NCI-H1048 (cell line): ENCODE measurements at regions not wholly inside any gene's neighbourhood (a gene's known extent, or its start where the extent isn't known, plus 50 kb on each side); places are given as distances from the start of the nearest gene placed in this dataset.
"Not testable (repeated sequence)": the region's sequence is repeated elsewhere in the genome, so short reads cannot be mapped to it uniquely, and the experiment has no call there.

Source experiments
- DNase-seq: peaks from one replicate; lab custom pipeline; 2025; lab: John Stamatoyannopoulos, UW

DNA sequence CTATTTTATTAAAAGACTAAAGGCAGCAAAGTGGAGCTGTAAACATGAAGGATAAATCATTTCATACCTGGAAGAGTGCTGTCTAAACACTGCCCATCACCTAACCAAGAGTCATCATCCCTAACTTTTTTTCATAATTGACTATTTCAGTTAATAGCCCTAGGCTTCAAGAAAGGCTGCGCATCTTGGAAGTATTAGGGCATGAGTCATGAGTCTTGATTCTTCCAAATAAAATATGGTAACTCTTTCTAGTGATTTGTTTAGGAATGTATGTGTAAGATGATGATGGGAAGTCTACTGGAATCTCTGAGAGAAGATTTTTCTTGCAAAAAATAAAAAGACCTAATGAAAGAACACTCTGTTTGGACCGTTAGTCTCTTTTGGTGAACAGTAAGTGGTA is 207.7 kb upstream of the AHR start:
- DNase-seq, result no peak

DNA sequence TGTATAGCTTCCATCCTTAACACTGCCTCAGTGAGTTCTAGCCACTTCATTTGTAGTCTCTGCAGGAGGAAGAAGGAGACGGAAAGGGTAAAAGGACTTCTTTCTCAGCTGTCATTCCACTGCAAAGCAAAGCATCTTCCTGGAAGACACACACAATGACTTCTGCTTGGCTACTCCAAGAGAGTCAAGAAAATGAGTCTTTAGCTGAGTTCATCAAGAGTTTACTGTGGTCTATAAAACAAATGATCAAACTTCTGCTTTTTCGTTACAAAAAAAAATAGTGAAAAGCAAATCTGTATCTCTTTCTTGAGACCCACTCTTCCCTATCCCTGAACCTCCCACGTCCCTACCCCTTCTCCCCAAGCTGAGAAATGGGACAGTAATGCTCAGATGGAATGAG is 205.0 kb upstream of the AHR start:
- no peak for DNase-seq

DNA sequence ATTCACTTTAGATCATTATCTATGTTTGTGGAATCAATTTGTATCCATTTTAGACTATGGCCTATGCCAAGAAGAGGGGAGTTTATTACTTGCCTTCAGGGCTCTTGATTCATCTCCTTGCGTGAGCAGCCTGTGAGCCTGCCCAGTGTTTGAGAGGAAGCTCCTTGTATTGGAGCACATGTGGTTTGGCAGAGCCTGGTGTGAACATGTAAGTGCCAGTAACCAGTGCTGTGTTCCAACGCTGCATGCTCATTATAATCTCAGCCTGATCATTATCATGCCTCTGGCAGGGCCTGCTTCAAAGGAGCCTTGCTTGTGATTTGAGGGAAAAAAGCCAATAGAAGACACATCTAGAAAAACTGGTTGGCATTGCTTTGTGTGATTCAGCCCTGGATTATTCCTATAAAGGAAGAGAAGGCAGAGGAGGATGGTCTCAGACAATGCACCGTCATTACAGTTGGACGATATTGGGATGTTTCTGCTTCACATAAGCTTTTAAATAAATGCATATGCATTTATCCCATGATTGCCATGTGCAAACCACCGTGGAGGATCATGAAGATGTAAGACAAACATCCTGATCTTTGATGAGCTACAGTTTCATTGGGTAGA is 203.4 kb upstream of the AHR start:
- no peak for DNase-seq

DNA sequence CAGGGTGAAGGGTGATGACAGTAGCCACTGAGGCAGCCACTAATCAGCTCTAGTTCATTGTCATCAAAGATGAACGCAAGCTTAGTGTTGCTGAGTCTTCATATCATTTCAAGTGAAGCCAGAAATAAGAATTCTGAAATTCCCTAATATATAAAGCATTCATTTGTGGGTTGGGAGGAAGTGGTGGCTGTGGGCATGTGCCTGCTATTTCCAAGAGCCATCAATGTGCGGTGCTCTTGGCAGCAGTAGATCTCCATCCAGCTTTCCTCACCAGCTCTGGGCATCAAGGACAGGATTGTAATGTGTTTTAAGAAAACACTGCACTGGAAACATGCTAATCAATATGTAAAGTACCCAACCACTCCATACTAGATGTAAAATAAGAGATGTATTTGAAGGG is 202.5 kb upstream of the AHR start:
- no peak for DNase-seq

DNA sequence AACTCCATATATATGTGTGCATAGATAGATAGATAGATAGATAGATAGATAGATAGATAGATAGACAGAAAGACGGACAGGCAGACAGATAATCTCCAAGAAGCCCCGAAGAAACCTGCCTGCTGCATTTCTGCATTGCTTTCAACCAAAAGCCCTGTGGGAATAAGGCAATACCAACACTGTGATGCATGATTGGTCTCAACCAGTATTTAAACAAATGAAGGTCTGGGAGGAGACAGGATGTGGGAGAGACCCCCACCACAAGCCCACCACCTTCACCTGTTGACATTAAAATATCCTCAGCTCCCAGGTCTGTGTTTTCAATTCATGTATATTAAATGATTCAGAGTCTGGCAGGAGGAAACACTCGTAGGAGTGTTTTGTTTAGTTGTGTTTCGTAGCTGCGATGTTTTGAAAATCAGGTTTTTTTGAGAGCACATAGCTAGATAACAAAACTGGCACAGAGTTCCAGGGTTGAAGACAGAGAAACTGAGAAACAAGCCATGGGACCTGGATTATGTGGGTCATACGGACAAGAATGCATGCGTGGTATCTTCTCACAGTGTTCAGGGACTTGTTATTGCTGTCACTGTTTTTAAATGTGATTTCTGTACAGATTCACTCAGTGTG is 200.7 kb upstream of the AHR start:
- no peak for DNase-seq

DNA sequence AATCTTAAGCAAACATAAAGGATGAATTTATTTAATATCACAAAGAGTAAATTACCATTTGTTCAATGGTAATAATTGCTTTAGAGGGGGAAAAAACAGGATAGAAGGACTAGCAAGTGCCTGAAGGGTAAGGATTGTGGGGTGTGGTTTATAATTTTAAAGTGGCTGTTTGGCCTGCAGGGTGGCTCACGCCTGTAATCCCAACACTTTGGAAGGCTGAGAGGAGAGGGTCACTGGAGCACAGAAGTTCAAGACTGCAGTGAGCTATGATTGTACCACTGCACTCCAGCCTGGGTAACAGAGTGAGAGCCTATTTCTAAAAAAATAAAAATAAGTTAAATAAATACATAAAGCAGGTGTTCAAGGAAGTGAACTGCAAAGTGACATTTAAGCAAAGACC is 199.9 kb upstream of the AHR start:
- no peak for DNase-seq

DNA sequence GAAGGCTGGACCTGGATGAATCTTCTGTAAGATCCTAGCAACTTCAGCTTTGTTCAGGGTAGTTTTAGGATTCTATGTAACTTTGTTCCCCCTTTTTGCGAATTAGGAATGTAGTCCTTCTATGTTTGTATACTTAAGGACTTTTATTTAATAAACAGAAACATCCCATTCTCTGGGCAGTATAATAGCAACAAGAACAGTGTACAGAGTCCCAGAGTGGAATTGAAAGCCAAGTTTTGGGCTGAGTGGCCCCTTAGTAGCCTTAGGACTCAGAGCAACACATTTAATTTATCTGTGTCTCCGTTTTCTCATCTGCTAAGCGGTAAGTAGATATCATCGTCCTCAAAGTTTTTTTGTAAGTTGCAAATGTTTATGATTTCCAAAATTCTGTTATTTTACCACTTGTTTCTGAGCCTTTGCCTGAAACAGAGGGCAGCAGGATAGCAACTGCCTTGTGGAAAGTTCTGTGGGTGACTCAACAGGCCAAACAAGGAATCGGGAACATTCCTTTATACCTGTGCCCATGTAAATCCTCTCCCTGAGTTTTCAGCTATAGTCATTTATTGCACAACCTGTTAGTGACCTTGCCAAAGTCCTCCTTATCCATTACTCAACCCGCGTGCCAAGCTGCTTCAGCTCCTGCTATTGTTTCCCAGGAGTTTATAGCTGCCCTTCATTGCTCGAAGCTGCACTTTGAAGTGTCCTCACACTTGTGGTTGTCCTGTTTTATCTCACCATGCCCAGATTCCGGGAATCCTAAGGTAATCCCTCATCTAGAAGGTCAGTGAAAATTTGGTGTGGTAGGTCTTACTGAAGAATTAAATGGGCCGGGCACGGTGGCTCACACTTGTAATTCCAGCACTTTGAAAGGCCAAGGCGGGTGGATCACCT is 199.1 kb upstream of the AHR start:
- no peak for DNase-seq

DNA sequence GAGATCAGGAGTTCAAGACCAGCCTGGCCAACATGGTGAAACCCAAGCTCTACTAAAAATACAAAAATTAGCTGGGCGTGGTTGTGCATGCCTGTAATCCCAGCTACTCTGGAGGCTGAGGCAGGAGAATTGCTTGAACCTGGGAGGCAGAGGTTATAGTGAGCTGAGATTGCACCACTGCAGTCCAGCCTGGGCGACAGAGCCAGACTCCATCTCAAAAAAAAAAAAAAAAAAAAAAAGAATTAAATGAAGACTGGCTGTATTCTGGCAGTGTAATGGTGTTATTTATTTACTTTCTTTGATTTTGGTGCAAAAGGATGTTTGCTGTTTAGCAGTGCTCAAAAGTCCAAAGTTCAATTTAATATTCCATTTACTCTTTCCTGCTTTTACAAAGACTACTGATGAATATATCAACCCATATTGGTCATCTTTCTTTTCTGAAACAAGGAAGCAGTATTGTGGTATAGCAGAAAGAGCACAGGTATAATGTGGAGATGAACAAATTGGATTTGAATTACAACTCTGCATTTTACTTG is 198.4 kb upstream of the AHR start:
- not testable (repeated sequence) for DNase-seq

DNA sequence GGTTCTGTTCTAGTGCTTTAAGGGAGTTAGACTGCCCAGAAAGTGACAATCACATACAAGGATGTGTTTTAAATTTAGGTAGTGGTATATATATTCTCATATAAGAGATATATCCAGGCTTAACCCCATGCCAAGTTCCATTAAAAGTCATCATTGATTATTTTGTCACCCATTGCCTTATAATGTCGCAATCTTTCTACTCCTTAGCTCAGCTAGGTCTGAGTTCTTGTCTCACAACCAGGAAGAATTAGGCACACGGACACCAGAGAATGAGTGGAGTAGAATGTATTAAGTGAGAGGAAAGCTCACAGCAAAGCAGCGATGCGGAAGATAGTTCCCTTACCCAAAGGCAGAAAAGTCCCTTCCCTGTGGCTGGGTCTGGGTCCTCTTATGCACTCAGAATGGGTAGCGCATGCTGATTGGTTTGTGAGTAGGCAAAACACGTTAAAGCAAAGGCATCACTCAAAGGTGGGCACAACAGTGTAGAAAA is 197.2 kb upstream of the AHR start:
- no peak for DNase-seq

DNA sequence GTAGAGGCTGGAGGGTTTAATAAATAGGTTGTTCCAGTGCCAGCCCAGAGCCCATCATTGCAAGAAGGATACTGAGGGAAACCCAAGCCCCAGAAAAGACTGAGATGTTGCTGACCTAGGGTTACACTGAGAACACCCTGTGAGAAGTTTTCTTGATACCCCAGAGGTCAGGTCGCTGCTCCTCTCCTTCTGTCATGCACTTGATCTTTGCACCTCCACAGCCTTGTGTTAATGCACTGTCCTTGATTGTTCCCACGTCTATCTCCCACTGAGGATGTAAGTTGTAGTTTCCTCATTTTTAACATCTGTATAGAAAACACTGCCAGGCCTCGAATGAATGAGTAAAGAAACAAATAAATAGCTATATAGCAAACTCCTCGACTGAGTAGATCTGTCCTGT is 195.3 kb upstream of the AHR start:
- DNase-seq, result no peak

DNA sequence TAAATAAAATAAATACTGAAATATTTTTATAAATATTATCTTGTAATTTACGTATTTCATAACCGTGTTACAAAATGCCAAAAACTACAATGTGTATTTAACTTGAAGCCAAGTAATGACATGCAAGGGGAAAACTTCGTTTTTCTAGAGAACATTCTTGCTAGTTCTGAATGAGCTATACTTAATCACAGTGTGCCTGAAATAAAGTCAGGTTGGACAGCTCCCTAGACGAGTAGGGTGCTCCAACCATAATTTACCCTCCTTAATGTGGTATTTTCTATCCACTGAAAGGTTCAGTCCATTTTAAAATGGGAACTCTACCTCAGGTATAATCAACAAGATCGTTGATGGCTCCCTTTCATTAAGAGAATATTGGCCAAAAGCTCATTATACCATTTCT is 194.5 kb upstream of the AHR start:
- no peak for DNase-seq

DNA sequence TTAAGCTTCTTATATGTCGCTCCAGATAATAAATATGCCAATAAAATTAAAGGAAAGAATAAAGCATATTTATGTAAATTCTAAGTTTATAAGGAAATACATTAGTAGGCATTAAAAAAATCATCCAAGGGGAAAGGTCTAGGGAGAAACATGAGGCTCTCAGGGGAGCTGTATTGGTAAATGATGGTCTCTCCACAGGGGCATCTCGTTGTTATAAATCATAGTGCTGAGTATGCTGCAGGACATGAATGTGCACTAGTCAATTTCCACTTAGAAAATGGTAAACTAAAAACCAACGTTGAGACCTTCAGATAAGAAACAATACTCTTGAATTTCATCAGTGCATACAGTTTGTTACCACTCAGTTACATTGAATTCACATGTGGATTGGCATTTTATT is 194.0 kb upstream of the AHR start:
- no peak for DNase-seq

DNA sequence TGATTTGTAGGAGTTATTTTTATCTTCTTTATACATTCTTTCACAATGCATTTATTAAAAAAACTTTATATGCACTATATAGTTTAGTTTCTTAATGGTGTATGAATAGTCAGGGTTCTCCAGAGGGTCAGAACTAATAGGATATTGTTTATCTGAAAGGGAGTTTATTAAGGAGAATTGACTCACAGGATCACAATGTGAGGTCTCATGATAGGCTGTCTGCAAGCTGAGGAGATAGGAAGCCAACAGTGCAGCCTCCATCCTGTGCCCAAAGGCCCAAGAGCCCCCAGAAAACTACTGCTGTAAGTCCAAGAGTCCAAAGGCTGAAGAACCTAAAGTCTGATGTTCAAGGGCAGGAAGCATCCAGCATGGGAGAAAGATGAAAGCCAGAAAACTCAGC is 192.8 kb upstream of the AHR start:
- no peak for DNase-seq

DNA sequence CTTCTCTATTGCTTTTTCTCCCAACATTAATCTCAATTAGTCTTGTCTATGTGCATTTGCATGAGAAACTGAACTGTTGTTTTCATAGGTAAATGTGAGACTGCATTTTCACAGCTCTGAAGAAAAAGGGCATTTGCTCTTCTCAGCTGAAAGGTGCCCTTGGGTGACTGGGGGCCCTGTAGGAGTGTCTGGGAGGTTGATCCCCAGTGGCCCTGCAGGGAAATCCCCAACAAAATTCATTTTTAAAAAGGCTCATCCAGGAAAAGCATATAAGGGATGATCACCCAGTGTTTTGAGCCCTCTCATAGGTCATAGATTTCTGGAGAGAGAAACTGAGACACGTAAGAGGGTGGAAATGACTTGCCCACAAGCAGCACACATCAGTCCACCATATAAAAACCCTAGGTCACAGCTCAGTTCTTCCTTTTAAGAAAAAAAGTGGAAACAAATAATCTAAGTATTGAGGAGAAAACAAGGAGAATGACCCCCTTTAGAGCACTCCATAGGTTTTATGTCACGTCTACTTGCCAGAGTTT is 190.3 kb upstream of the AHR start:
- no peak for DNase-seq

DNA sequence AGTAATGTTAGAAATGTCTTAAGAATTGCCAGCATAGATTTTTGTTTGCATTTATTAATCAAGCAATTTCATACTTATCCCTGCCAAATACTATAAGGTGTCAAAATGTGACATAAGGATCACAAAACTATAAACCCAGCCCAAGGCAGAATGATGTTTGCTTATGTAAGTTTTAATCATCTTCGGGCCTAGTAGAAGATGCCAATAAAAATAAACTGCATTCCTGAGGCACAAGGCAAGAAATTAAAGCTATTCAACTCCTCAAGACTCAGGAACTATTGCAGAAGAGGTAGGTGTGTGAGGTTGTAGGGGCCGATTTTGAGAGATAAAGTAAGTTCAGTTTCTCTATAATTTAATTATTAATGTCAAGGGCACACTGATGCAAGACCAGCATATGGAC is 189.4 kb upstream of the AHR start:
- DNase-seq, result no peak

DNA sequence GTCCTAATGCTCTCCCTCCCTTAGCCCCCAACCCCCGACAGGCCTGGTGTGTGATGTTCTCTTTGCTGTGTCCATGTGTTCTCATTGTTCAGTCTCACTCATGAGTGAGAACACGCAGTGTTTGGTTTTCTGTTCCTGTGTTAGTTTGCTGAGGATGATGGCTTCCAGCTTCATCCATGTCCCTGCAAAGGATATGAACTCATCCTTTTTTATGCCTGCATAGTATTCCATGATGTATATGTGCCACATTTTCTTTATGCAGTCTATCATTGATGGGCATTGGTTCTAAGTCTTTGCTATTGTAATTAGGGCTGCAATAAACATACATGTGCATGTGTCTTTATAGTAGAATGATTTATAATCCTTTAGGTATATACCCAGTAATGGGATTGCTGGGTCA is 184.7 kb upstream of the AHR start:
- DNase-seq, result not testable (repeated sequence)

DNA sequence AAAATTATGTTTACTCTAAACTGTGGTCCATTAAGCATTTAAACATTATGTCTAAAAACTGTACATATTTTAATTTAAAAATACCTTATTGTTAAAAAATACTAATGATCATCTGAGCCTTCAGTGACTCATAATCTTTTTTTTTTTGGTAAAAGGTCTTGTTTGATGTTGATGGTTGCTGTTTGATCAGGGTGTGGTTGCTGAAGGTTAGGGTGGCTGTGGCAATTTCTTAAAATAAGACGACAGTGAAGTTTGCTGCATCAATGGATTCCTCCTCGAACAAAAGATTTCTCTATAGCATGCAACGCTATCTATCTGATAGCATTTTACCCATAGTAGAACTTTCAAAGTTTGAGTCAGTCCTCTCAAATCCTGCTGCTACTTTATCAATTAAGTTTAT is 180.0 kb upstream of the AHR start:
- DNase-seq, result no peak

DNA sequence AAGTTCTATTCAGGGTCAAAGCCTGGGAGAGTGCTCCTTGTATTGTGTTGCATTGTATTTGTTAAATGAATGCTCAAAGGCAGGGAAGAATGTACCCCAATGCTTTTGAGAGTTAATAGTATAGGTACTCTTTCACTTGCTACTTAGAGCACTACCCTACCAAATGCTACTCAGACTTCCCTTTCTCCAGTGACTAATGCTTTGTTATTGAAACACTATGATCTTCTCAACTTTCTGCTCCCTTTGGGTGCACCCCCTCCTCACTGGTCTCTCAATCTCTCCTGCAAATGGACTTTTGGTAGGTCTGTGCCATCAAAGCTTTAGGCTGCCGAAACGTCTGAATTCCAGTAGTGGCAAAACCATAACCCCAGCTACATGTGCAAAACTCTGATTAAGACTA is 177.7 kb upstream of the AHR start:
- no peak for DNase-seq

DNA sequence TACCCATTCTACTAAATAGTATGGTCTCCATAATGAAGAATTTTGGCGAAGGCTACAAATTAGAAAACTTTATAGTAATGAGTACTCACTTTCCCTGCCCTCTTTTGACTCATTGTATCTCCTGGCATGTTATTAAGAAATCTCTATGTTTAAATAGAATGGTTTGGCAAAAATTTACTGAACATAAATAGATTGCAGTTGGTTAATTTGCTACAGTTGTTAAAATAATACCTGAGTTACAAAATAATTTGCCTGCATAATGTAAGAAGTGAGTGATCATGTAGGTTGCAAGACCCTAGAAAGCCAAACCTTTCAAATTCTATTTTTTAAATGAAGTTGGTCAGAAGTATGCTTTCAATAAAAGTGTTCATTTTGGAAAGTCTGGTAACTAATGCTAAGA is 176.8 kb upstream of the AHR start:
- DNase-seq, result no peak

DNA sequence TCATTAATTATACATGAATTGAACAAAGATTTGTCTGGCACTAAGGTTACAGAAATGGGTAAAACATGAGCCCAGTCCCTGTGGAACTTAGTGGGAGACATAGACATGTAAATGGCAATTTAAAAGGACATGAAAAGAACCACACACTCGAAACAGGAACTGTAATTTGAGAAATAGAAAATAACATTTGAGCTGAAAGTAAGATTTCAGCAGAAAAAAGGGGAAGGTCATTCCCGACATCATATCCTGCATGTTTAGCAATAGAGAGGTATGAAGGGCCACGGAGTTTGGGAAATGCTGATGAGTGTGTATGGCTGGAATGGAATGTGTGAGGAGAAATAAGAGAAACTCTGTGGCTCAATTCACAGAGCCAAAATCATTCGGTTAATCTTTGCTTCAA is 175.4 kb upstream of the AHR start:
- no peak for DNase-seq

DNA sequence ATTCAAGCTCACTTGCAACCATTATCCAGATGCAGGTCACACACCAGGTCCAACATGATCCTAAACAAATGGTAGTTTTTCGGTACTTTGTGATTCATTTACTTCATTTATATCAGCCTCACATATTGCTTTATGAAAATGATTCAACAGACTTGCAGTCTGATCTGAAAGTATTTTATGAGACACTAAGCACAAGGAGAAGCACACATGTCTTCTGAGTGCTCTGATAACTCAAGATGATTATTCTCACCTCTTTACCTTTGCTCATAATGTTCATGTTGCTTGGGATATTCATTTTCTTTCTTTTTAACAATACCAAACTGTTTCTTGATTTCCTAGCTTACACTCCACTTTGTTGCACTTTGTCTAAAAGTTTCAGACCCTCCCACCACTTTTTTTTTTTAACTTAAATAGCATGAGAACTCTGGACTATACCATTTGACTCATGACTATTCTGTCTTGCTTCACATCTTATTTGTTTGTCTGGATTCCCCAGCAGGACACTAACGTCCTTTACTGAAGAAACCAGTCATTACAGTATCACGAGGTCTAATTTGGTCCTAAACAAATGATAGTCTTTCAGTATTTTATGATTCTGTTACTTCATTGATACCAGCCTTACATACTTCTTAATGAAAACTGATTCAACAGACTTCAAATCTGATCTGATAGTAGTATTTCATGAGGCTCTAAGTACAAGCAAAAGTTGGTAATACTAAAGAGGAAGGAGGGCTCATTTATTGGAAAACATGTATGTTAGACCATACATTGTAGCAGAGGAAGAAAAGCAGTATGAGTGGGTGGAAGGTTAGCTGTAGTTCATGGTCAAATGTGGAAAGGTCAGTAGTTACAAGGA is 171.8 kb upstream of the AHR start:
- DNase-seq, result no peak

DNA sequence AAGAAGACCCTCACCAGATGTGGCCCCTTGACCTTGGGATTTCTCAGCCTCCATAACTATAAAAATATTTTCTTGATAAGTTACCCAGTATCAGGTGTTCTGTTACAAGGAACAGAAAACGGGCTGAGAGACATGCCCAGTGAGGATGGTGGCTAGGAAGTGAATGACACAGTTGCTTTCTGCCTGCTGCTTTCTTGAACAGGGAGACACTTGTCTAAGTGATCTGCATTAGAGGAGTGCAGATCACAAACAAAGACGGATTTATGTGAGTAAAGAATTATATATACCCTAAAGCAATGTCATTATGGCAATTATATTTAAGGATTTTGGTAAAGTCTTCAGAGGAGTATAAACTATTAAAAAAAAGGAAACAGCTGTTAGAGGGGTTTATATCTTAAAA is 169.2 kb upstream of the AHR start:
- no peak for DNase-seq
